ENCODE measurements at regions not wholly inside any gene's neighbourhood (a gene's known extent, or its start where the extent isn't known, plus 50 kb on each side); places are given as distances from the start of the nearest gene placed in this dataset.

- TF ChIP-seq, protein P1, sequence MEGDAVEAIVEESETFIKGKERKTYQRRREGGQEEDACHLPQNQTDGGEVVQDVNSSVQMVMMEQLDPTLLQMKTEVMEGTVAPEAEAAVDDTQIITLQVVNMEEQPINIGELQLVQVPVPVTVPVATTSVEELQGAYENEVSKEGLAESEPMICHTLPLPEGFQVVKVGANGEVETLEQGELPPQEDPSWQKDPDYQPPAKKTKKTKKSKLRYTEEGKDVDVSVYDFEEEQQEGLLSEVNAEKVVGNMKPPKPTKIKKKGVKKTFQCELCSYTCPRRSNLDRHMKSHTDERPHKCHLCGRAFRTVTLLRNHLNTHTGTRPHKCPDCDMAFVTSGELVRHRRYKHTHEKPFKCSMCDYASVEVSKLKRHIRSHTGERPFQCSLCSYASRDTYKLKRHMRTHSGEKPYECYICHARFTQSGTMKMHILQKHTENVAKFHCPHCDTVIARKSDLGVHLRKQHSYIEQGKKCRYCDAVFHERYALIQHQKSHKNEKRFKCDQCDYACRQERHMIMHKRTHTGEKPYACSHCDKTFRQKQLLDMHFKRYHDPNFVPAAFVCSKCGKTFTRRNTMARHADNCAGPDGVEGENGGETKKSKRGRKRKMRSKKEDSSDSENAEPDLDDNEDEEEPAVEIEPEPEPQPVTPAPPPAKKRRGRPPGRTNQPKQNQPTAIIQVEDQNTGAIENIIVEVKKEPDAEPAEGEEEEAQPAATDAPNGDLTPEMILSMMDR (conservative IDR thresholded peaks at IDR 0.05), result no peak
- no peak for TF ChIP-seq EZH2 (IDR thresholded peaks at IDR 0.05; ENCODE audit: low read depth)
Observed at GRCh38 chr6:168905451-168906090, 348.1 kb downstream of the THBS2 start.
